ENCODE measurements at regions not wholly inside any gene's neighbourhood (a gene's known extent, or its start where the extent isn't known, plus 50 kb on each side); places are given as distances from the start of the nearest gene placed in this dataset.
"Not testable (repeated sequence)": the region's sequence is repeated elsewhere in the genome, so short reads cannot be mapped to it uniquely, and the experiment has no call there.

- intact Hi-C loops (cut with micrococcal nuclease), result no loop called here
These were observed 149.3 kb downstream of the FBXO4 start for GRCh38 chr5:42074353-42074752.

- intact Hi-C loops (cut with micrococcal nuclease), result no loop called here
These were observed 164.6 kb downstream of the FBXO4 start for GRCh38 chr5:42089705-42090104.

- intact Hi-C loops (cut with micrococcal nuclease), result no loop called here
These were observed 165.1 kb downstream of the FBXO4 start for GRCh38 chr5:42090162-42090561.

DNA sequence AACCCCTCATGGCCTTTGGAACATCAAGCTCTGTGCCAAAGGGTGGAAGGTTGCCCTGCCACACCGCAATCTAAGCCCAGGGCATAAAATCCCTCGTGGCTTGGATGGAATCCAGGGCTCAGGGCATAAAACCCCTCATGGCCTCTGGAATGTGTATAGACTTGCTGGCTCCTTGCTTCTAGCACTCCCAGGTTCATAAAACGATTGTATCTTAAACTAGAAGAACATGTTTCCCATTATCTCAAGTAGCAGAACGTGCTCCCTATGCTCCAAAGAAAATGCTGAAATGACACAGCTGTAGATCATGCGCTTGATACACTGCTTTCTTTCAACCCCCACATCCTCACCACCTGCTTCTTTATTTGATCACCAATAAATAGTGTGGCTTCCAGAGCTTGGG lies 174.8 kb downstream of the FBXO4 start:
- intact Hi-C loops (cut with micrococcal nuclease), result not testable (repeated sequence)

GRCh38 chr5:42108468-42108867 lies 183.4 kb downstream of the FBXO4 start:
- intact Hi-C loops (cut with micrococcal nuclease), result no loop called here

GRCh38 chr5:42109006-42109572 lies 184.0 kb downstream of the FBXO4 start:
- intact Hi-C loops (cut with micrococcal nuclease), result no loop called here

DNA sequence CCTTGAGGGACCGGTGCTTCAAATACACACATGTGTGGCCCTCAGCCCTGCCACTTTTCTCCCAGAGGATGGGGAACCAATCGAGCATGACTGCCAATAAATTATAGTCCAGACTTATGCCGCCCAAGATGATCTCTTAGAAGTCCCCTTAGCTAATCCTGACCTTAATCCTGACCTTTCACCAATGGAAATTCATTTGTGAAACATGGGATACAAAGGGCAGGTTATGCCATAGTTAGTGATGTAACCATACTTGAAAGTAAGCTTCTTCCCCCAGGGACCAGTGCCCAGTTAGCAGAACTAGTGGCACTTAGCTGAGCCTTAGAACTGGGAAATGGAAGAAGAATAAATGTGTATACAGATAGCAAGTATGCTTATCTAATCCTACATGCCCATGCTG lies 190.6 kb downstream of the FBXO4 start:
- intact Hi-C loops (cut with micrococcal nuclease), result not testable (repeated sequence)

DNA sequence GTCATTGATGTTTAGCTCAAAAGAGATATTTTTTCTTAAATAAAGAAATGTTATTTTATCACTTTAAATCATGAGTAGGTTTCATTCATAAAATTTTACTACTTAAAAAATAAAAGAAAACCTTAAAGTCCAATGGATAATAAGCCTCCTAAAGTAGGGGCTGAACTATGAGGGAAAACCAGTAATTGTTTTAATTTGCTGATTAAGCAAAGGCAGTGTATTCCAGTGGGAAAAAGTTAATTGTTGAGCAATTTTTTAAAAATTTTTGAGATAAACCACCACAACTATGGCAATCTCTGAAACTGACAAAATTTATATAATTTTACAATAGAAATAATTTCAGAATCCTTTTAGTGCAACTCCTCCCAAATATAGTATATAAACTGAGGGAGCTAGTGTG lies 195.0 kb downstream of the FBXO4 start:
- intact Hi-C loops (cut with micrococcal nuclease), result no loop called here

DNA sequence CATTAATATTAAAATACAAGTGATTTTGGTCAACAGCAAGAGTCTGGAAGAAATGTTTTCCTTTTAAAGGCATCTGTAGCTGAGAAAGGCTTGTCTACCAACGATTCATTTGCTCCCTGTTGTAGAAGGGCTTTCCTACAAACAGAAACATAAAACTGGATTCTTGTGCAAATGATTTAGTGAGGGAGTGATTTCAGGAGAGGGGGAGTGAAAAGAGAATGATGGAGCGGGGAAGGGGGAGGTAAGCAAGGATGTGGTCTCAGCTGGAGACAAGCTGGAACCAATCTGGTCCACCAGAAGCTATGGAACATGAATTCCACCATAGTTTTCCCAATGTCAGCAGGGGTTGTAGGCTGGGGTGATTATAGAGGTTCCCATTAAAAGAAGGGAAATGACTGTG lies 196.3 kb downstream of the FBXO4 start:
- intact Hi-C loops (cut with micrococcal nuclease), result no loop called here

GRCh38 chr5:42131081-42131480 lies 206.0 kb downstream of the FBXO4 start:
- intact Hi-C loops (cut with micrococcal nuclease), result no loop called here

DNA sequence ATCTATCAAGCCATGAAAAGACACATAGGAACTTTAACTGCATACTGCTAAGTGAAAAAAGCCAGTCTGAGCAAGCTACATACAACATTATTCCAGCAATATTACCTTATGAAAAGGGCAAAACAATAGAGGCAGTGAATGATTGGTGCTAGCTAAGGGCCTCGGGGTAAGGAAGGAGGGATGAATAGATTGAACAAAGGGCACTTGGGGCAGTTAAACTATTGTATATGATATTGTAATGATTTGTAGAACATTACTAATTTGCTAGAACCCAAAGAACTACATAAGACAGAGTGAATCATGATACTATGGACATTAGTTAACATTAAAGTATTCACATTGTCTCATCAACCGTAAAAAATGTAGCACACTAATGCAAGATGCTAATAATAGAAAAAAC lies 218.3 kb downstream of the FBXO4 start:
- intact Hi-C loops (cut with micrococcal nuclease), result no loop called here

DNA sequence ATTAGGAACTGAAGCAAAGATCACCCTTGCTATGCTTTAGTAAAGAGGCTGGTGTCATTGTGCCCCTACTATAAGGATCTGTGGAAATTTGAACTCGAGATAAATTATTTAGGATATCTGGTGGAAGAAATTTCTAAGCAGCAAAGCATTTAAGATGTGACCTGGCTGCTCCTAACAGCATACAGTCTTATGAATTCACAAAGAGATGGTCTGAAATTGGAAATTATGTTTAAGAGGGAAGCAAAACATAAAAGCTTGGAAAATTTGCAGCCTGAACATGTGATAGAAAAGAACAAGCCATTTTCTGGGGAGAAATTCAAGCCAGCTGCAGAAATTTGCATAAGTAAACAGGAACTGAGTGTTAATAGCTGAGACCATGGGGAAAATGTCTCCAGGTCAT lies 223.7 kb downstream of the FBXO4 start:
- intact Hi-C loops (cut with micrococcal nuclease), result no loop called here

DNA sequence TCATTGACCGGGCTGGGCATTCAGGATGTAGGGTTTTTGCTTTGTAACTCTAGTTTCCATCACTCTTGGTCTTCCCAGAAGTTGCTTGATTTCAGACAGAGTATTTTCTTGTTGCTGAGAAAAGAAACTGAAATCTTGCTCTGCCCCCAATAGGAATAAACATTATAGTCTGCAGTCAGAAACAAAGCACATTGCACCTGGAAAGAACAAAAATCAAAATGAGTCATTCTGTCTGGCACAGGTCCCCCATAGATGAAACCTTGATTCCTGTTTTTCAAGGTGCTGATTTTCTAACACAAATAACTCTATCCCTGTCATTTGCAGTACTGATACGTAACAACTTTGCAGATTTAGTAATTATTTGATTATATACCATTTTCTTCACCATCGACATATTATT lies 232.1 kb downstream of the FBXO4 start:
- intact Hi-C loops (cut with micrococcal nuclease), result no loop called here

DNA sequence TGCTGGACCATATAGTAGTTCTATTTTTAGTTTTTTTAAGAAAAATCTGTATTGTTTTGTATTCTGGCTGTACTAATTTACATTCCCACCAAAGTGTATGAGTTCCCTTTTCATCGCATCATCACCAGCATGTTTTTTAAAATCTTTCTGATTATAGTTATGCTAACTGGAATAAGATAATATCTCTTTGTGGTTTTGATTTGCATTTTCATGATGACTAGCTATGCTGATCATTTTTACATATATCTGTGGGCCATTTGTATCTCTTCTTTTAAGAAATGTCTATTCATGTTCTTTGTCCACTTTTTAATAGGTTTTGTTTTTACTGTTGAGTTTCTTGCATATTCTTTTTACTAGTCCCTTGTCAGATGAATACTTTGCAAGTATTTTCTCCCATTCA lies 238.0 kb downstream of the FBXO4 start:
- intact Hi-C loops (cut with micrococcal nuclease), result no loop called here

DNA sequence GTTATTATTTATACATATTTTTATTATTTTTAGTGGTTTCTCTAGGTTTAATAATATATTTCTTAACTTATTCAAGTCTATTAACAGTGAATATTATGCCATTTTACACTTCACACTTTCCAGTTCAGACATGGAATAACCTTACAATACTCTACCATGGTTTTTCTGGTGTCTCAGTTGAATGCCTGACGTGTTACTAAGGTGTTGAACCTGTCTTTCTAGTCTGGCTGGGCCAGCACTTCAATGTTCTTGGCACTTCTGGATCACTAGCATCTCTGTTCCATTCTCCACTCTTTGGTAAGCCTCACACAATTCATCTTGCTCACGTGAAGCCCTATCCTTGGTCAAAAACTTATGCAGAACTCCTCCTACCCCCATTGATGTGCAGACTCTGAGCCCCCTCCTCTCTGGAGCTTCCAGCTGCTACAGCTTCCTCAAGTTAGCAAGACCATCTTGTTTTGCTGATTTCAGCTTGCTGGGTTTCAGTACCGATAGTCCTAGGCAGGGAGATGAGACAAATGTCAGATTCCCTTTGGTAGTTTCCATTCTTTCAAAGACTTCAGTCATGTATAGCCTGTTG lies 243.1 kb downstream of the FBXO4 start:
- intact Hi-C loops (cut with micrococcal nuclease), result no loop called here

DNA sequence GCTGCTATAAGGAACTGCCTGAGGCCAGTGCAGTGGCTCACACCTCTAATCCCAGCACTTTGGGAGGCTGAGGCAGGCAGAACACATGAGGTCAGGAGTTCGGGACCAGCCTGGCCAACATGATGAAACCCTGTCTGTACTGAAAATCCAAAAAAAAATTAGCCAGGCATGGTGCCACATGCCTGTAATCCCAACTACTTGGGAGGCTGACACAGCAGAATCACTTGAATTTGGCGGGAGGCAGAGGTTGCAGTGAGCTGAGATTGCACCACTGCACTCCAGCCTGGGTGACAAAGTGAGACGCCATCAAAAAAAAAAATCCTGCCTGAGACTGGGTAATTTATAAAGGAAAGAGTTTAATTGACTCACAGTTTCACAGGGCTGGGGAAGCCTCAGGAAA lies 247.1 kb upstream of the GHR start:
- intact Hi-C loops (cut with micrococcal nuclease), result not testable (repeated sequence)

DNA sequence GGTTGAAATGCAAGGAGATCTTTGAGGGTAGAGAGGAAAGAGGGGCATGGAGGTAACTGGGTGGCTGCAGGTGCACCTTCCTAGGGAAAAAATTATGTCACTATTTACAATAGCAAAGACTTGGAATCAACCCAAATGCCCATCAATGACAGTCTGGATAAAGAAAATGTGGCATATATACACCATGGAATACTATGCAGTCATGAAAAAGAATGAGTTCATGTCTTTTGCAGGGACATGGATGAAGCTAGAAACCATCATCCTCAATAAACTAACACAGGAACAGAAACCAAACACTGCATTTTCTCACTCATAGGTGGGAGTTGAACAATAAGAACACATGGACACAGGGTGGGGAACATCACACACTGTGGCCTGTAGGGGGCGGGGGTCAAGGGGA lies 243.4 kb upstream of the GHR start:
- intact Hi-C loops (cut with micrococcal nuclease), result not testable (repeated sequence)

DNA sequence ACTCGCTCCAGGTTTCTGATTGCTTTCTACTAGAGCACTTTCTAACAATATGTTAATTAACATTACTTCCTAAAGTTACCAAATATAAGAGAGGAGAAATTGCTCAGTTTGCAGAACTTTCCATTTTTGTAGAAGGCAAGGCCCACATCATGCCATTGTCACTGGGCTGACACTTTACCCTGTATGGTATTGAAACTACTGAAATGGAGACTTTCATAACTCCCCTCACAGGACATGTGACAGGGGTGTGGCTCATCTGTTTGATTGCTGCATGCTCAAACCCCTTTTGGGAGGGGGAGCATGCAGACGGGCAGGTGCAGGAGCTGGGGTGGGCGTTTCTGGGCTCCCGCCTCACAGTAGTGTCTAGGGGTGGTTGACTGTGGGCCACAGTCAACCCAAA lies 206.3 kb upstream of the GHR start:
- intact Hi-C loops (cut with micrococcal nuclease), result no loop called here

DNA sequence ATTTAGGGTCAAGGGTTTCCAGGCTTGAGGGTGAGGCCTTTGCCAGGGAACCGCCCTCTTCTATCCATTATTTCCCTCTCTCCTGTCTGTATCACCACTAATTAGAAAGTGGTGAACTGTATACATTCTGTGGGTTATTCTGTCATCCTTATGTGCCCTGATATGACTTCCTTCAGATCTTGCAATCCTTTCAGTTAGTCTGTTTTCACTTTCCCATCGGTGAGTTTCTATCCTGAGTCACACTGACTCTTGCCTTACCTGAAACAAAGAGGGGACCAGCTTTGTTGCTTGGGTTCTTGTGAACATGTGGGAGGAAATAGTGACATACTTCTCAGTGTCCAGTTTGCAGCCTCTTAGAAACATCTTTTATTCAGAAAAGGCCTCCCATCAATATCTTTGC lies 205.4 kb upstream of the GHR start:
- intact Hi-C loops (cut with micrococcal nuclease), result no loop called here

DNA sequence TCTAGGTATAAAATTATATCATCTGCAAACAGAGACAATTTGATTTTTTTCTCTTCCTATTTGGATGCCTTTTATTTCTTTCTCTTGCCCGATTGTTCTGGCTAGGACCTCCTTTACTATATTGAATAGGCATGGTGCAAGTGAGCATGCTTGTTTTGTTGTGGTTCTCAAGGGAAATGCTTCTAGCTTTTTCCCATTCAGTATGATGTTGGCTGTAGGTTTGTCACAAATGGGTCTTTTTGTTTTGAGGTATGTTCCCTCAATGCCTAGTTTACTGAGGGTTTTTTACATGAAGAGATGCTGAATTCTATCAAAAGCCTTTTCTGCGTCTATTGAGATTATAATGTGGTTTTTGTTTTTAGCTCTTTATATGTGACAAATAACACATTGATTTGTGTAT lies 198.2 kb upstream of the GHR start:
- intact Hi-C loops (cut with micrococcal nuclease), result no loop called here

DNA sequence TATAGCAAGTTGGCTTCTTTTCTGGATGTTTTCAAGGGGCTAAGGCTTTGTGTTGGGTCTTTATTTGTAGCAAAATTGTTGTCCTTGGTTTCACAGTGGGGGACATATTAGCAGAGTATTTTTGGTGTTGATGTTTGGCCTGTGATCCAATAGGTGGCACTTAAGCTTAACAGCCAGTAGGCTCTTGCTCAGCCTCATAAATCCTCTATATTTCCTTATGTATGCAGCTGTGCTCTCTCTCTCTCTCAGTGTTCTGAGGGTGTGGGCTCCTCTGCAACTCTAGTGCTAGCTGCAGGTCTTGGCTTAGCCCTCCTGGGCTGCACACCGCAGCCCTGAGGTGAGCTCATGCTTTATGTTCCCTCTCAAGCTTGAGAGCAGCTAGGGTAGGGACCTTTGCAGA lies 195.0 kb upstream of the GHR start:
- intact Hi-C loops (cut with micrococcal nuclease), result no loop called here

DNA sequence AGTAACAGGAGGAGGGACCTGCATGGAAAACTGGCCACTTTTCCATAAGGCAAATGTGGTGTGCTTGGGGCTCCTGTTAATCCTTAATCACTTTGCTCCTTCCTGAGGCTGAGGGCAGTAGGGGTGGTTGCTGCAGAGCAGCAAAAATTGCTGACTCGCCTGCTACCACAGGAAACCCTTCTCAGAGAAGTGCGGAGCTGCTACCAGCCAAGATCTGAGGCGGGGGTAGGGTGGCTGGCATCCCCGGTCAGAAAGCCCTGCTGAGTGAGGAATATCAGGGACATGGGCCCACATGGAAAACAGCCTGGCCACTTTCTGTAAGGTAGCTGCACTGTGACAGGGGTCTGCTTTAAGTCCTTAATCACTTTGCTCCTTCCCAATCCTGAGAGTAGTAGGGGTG lies 192.4 kb upstream of the GHR start:
- intact Hi-C loops (cut with micrococcal nuclease), result no loop called here

DNA sequence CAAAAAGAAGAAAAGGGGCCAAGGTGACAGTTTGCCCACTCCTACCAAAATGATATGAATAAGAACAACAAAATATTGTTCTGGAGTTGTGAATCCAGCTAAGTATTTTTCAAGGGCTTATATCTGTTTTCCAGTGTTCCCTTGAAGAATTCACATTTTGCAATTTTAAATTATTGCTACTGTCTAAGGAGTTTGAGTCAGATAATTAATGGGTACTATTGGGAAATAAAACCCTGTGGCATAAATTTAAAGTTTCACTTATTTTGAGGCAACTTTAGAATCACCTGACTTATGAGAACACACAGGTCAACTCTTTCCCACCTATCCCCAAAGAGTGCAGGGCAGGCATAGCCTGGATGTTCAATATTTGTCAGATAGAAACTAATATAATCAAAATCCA lies 188.0 kb upstream of the GHR start:
- intact Hi-C loops (cut with micrococcal nuclease), result no loop called here

- intact Hi-C loops (cut with micrococcal nuclease), result no loop called here
These were observed 187.4 kb upstream of the GHR start for GRCh38 chr5:42235837-42236236.

Data from T-helper 1 cell treated with Interleukin-12 subunit alpha and Interleukin-12 subunit beta and Interleukin-4 antibody, amounts not matched to agents 30 ng/mL and 1 ng/mL, for 36 hours (primary cell).